Hippocampal formation (tissue), 2 donors: ENCODE measurements at regions not wholly inside any gene's neighbourhood (a gene's known extent, or its start where the extent isn't known, plus 50 kb on each side); places are given as distances from the start of the nearest gene placed in this dataset.
"Not testable (repeated sequence)": the region's sequence is repeated elsewhere in the genome, so short reads cannot be mapped to it uniquely, and the experiment has no call there.

Experiments used
- DNase-seq, 2 donors: peaks; one replicate each; lab custom pipeline; 2025; lab: John Stamatoyannopoulos, UW

- no peak for DNase-seq
Observed at GRCh38 chr5:125245216-125245615, 498.8 kb upstream of the ZNF608 start.

DNA sequence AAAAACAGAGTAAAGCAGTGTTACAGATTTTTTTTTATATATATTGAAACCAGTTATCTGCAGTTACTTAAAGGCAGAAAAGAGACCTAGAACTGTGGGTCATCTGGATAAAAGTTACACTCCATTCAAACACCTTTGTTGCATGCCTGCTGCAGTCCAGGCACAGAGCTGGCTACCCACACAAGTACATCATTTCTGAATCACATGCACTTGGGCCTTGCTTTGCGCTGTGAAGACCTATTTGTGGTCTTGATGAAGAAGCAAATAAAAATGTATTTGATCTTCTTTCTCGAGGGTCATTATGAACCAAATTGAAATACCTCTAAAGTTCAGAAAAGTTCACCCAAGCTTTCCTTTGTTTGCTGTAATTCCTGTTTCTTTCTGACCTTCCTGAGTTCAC is 503.0 kb upstream of the ZNF608 start:
- no peak for DNase-seq

DNA sequence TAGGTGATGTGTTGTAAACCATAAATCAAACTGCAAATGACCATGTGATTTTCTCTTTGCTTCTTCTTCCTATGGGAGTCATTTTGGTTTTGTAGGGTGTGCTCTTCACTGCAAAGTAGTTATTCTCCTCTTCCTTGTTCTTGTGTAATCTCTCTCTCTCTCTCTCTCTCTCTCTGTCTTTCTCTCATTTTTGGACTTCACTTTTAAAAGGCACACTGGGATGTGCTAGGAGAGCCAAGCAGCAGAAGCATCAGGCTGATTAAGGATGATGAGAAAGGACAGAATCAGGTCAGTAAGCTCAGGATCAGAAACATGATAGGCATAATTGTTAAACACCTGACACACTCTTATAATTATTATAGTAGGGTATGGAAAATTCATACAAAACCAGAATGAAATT is 505.3 kb upstream of the ZNF608 start:
- no peak for DNase-seq

DNA sequence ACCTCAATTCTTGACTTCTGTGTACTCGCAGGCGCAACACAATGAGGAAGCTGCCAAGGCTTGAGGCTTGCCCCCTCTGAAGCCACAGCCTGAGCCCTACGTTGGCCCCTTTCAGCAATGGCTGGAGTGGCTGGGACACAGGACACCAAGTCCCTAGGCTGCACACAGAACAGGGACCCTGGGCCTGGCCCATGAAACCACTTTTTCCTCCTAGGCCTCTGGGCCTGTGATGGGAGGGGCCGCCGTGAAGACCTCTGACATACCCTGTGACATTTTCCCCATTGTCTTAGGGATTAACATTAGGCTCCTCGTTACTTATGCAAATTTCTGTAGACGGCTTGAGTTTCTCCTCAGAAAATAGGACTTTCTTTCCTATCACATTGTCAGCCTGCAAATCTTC is 507.2 kb upstream of the ZNF608 start:
- not testable (repeated sequence) for DNase-seq

DNA sequence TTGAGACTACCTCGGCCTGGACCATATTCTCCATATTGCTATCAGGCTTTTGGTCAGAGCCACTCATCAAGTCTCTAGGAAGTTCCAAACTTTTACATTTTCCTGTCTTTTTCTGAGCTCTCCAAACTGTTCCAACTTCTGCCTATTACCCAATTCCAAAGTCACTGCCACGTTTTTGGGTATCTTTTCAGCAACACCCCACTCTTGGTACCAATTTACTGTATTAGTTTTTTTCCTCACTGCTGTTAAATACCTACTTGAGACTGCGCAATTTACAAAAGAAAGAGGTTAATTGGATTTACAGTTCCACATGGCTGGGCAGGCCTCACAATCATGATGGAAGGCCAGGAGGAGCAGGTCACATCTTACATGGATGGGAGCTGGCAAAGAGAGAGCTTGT is 507.8 kb upstream of the ZNF608 start:
- DNase-seq: no peak

DNA sequence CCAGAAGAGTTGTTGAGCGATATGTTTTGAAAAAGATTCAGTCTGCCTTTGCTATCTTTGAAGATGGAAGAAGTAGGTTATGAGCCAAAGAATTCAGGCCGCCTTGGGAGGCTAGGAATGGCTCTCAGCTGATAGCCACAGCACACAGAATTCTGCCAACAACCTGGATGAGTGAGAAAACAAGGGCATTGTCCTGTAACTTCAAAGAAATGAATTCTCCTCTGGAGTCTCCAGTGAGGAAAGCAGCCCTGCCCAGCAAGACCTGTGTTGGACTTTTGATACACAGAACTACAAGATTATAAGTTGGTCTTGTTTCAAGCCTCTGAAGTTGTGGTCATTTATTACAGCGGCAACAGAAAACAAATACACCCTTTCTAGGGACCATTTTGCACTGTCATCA is 509.9 kb upstream of the ZNF608 start:
- no peak for DNase-seq

DNA sequence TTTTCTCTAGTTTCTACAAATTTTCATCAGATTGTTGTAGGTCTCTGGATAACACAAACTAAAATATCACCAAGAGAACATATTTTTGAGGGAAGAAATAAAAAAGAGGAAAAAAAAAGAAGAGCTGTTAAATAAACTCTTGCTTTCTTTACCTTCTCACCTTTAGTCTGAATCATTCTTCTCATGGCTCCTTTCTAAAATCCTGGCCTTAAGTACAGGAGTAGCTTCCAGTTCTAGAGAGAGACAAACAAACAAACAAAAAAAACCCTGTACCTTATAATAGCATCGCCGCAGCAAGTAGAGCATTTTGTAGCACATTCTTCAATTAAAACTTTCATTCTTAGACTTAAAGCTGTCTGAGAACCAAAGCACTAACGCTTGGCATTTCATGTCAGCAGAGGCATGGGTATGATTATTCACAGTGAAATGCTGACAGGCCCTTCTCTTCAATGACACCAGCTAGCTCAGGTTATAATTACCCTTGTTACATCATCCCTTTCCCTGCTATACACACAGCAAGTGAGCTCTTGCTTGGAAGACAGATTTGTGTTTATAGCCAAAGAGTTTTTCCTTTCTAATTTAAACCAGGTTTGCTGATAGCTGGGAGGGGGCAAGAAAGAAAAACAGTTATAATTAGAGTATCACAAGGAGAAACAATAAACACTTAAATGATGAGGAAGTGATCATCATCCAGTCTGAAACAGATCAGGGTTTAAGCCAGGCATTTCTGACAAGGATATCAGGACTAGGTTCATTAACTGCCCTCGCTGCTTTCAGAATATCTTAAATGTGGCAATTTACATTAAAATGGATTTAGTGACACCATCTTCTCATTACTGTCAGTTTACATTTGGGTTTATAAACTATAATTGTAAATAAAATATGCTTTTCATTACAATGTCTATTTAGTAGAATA is 510.9 kb upstream of the ZNF608 start:
- no peak for DNase-seq

DNA sequence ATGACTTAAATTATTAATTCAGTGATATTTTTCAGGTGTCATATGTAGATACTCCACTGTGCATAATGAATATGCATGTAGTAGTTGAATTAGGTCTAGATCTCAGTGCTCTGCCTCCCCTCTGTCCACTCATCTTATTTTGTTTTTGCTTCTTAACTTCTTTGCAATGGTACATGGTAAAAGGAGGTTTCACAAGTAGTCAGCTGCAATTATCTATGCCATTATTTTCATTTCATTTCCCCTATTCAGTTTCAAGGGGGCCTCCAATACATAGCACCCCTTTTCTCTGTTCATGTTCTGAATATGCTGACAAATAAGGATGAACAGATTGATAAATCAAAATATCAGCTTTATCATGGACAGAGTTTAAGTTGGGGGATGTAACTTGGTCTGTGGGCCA is 511.6 kb upstream of the ZNF608 start:
- DNase-seq: no peak

- DNase-seq: no peak
Observed at GRCh38 chr5:125258615-125259014, 512.2 kb upstream of the ZNF608 start.

- DNase-seq: no peak
Observed at GRCh38 chr5:125261505-125262250, 515.2 kb upstream of the ZNF608 start.

- no peak for DNase-seq
Observed at GRCh38 chr5:125262782-125263181, 516.3 kb upstream of the ZNF608 start.

- DNase-seq: no peak
Observed at GRCh38 chr5:125263356-125263755, 516.9 kb upstream of the ZNF608 start.

DNA sequence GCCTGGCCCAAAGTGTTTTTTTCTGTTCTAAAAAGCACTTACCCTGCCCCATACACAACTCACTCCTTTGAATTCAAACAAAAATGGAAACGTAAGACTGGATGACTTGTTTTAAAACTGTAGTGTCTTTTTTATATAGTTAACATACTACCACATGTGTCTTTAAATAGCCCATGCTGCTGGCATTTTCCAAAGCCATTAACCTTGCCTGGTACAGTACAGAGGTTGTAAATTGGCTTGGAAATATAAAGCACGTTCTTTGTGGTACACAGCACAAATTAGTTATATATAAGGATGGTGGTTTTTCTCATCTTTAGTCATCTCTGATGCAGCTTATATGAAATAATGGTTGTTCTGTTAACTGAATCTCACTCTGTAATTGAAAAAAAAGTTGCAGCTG is 519.7 kb upstream of the ZNF608 start:
- no peak for DNase-seq

DNA sequence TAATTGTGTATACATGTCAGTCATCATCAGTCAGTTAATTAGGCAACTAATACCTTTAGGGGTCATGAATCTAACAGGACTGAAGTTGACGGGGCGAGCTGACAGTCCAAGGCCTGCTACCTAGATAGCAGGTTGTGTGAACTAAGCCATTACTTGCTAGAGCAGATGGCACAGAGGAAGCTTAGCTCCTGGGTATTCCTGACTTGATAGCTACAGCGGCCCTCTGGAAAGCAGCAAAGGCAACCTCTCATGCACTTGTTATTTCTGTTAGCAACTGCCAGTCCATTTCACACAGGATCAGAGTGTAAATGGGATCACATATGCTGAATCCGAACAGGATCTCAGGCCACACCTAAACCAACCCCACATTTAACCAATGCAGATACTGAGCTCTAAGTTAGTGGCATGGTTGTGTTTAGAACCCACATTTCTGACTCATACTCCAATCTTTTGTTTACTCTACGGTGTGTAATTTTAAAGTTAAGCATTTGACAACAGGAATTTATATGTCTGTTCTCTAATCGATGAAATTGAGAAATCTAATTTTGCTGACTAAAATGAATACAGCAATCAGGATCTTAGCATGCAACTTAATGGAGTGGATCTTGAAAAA is 521.3 kb upstream of the ZNF608 start:
- no peak for DNase-seq

- no peak for DNase-seq
Observed at GRCh38 chr5:125269926-125270325, 523.5 kb upstream of the ZNF608 start.

DNA sequence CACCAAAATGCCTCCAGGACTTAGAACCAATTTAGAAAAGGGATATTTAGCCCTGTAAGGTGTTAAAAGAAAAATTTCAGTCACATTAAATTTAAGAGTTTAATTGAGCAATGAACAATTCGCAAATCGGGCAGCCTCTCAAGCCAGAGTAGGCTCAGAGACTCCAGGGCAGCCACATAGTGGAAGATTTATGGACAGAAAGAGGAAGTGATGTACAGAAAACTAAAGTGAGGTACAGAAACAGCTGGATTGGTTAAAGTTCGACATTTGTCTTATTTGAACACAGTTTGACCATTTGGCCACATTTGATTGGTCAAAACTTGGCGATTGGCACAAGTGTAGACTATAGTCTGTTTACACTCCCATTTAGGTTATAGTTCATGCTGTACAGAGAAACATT is 525.9 kb upstream of the ZNF608 start:
- no peak for DNase-seq

- DNase-seq: no peak
Observed at GRCh38 chr5:125274211-125274610, 527.8 kb upstream of the ZNF608 start.

DNA sequence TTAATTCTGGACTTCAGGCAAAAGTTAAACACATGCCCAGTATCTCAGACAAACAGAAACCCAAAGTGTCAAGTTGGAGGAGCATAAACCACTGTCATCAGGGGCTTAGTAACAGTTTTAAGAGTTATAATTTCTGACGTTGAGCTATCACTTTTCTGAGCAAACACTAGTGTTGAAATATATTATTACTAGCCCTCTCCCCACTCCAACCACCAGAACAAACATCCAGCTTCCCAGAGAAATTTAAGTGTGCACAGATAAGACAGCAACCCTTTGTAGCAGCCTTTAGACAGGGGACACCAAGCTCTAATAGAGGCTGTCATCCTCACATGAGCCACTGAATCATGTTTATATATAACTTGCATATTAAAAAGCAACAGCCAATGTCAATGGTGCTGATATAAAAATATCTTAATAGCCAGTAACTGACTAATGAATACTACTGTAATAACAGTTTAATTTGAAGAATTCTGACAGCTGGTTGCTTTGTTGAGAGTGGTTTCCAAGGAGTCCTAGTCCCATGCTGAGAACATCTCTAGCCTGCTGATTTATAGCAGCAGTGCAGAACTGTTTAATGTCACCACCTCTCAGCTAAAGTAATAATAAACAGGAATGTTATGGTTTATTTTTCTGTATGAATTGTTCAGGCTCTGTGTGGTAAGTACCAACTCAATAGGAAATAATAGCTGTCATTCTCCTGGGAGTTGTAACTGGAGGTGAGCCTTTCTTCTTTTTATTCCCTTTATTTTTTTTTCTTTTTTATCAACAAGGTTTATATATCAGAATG is 528.7 kb upstream of the ZNF608 start:
- no peak for DNase-seq

DNA sequence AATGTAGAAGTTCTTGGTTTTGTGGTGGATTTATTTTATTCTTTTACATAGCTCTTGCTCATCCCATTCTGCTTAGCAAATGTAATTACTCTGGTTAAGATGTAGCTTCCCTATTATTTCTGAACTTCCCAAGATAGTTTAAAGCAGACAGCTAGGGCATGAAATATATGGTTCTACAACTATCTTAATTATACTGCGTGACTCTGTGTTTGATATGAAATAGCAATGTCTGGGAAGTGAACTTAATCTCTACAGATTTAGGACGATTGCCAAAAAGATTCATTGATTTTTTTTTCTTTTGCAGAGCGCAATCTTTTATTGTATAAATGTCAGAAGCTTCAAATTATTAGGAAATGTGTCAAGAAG is 529.3 kb upstream of the ZNF608 start:
- no peak for DNase-seq

- no peak for DNase-seq
Observed at GRCh38 chr5:125276096-125276495, 529.7 kb upstream of the ZNF608 start.

GRCh38 chr5:125277494-125278154 is 531.2 kb upstream of the ZNF608 start:
- DNase-seq: no peak

GRCh38 chr5:125278711-125279110 is 532.3 kb upstream of the ZNF608 start:
- no peak for DNase-seq
